GM19463 (cell line): ENCODE measurements at regions not wholly inside any gene's neighbourhood (a gene's known extent, or its start where the extent isn't known, plus 50 kb on each side); places are given as distances from the start of the nearest gene placed in this dataset.

Experiments
- ATAC-seq: cut with Tn5 transposase; IDR thresholded peaks from one replicate; pipeline ENCODE4 v1.9.1; 2021; ENCODE audit warnings: mild to moderate bottlenecking, moderate library complexity; ENCODE audit not compliant: unreplicated experiment

- ATAC-seq, result no peak
Measured at GRCh38 chr3:94256888-94257813, 194.3 kb downstream of the NSUN3 start.

GRCh38 chr3:94258851-94259250, 196.0 kb downstream of the NSUN3 start:
- ATAC-seq, result no peak

DNA sequence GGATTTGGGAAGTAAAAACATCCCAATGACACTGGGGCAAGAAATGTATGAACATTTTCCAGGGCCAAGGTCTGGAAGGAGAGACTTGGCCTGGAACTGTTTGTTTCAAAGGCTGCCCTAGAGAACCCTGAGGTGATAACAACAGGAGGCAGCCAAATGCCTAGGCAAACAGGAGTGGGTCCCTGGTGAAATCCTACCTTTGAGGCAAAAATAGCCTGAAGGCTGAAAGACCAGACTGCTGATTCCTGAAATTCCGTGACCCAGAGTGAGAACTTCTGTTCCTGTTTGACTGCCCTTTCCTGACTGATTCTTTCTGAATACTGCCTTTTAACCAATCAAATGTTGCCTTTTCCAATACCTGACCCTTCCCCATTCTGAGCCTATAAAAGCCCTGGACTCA, 196.4 kb downstream of the NSUN3 start:
- ATAC-seq, result no peak

GRCh38 chr3:94269763-94270162, 206.9 kb downstream of the NSUN3 start:
- ATAC-seq, result no peak

- no peak for ATAC-seq
Measured at GRCh38 chr3:94272016-94272415, 209.2 kb downstream of the NSUN3 start.

DNA sequence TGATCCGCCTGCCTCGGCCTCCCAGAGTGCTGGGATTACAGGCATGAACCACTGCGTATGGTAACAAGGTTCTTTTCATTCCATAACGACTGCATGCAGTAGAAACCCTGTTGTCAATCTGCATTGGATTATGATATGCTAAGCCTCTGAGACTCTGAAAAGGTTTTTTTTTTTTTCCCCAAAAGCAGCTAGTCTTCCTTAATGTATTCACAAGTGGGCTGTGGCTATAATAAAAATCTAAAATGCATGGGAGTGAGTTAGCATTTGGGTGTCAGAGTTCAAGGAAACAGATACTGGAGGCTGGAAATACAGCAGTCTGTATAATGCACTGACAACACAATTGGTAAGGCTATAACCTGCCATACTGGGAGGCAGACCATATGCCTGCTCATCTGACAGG, 218.1 kb downstream of the NSUN3 start:
- no peak for ATAC-seq

DNA sequence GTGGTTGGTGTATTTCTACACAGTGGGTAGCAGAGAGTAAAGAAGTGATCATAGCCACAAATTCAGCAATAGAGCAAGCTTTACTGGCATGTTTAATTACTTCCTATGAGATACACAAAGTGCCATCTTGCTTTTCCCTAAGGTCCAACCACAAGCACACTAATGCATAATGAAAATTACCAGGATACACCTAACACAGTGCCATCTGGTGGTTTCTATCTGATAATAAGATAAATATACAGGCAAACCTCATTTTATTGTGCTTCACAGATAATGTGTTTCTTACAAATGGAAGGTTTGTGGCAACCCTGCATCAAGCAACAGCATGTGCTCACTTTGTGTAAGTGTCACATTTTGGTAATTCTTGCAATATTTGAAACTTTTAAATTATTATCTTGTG, 223.0 kb downstream of the NSUN3 start:
- ATAC-seq, result no peak

- no peak for ATAC-seq
Measured at GRCh38 chr3:94291686-94292085, 228.8 kb downstream of the NSUN3 start.

DNA sequence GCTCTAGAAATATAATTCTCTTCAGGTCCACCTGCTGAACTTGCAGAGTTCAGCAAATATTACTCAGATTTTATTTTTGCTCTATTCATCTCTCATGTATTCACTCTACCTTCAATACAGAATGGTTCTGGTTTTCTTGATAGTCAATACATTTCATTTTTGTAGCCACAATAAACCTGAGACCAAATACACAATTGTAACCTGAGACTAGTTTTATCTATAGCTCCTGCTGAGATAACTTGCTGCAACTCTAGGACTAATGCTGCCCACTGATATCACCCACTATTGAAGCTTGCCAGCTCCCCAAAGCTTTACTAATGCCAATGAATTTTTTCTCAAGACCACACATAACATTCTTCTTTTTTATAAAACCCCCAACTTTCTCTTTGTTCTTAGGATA, 229.3 kb downstream of the NSUN3 start:
- no peak for ATAC-seq

DNA sequence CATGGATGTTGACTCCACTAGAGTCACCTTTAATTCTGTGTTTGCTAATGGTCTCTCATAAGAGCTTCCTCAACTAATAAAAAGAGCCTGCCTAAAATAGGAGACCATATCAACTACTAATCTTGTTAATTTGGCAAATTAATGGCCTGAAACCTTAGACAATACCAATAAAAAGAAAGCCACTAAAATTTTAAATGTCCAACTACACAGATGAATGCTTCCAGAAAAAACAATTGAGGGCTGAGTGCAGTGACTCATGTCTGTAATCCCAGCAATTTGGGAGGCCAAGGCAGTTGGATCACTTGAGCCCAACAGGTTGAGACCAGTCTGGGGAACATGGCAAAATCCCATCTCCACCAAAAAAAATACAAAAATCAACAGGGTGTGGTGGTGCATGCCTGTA, 230.9 kb downstream of the NSUN3 start:
- no peak for ATAC-seq

- ATAC-seq, result no peak
Measured at GRCh38 chr3:94294806-94295205, 231.9 kb downstream of the NSUN3 start.

DNA sequence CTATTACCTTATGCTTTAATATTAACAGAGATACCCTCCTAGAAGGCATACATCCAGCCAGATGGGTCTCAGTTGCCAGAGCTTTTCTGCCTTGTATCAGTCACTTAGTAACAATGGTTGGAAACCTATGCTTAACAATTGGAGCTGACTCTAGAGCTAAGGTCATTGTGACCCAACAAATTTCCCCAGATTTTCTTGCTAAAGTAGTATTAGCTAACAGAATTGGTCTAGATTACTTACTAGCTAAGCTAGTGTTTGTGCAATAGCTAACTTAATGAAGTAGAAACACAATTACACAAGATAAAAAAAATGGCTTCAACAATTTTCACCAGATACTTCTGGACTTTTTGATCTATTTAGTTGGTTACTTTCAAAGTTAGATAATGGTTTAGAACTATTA, 236.9 kb downstream of the NSUN3 start:
- ATAC-seq, result no peak

GRCh38 chr3:94301366-94301765, 238.5 kb downstream of the NSUN3 start:
- no peak for ATAC-seq

GRCh38 chr3:94303266-94303665, 240.4 kb downstream of the NSUN3 start:
- ATAC-seq, result no peak

GRCh38 chr3:94303897-94304296, 241.0 kb downstream of the NSUN3 start:
- ATAC-seq, result no peak

GRCh38 chr3:94304954-94305353, 242.1 kb downstream of the NSUN3 start:
- ATAC-seq, result no peak

GRCh38 chr3:94305835-94306611, 243.2 kb downstream of the NSUN3 start:
- no peak for ATAC-seq

DNA sequence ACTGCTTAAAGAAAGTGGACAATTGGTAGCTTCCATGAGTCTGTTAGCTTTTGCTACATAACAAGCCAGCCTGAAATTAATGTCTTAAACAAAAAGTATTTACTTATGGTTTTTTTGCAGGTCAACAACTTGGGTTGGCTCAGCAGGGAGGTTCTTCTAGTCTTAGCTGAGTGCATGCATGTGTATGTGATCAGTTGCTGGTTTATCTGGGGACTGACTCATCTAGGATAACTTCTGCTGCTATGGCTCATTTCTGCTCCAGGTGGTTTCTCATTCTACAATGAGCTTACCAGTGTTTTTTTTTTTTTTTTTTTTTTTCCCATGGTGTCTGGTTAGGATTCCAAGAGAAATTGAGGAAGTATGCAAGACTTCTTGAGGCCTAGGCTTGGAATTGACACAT, 244.7 kb downstream of the NSUN3 start:
- no peak for ATAC-seq

DNA sequence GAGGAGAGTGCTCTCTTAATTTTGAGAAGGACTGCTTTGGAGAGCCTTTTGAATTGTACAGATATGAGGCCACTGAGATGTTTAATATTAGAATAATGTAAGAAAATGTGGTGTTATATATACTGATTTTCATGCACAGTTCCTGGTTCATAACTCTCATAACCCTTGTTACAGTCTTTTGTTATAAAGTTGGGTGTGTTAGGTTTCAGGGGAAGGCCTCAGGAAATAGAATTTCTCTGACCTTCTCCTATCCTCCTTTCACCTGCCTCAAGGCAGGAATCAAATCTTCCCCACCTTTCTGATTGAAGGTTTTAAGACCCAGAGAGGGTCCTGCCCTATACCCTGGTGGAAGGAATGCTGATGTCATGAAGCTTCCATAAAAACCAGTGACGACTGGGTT, 245.9 kb downstream of the NSUN3 start:
- ATAC-seq, result no peak

DNA sequence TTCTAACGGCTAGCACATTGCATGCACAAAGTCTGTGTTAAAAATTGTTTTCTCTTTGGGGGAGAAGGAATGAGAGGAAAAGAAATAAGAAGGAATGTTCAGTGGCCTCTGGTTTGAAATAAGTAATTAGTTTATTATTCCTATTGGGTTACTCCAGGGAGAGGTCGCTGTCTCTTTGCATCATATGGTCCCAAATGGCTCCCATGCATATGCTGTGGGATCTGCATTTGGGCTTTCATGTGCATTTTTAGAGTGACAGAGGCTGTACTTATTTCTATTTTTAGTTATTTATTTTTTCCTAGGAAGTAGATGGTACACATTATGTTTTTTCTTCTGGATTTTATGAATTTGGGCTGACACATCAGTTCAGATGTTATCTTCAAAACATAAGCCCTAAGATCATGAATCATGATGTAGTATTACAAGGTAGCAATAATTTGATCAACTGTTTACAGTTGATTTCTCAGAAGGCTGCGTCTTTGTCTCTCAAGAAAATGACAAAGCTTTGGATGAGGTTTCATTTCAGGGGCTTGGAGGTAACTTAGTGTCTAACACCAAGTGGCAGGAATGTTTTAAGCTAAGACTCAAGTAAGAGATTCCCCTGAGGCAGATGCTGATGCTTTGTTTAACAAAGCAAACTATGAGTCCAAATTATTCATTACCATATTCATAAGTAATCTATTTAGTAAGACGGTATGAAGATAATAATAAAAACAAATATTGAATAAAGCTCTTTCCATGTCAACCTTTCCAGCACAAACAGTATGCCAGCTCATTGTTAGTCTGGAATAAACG, 247.7 kb downstream of the NSUN3 start:
- no peak for ATAC-seq

GRCh38 chr3:94311651-94312050, 248.8 kb downstream of the NSUN3 start:
- no peak for ATAC-seq
